Gastroesophageal sphincter (tissue), 3 donors: ENCODE measurements at regions not wholly inside any gene's neighbourhood (a gene's known extent, or its start where the extent isn't known, plus 50 kb on each side); places are given as distances from the start of the nearest gene placed in this dataset.

Experiments used
- POLR2A ChIP-seq, 2 donors: fragments of 450-650 bp; IDR thresholded peaks; one replicate each; pipeline ENCODE4 v1.6.1; 2017; ENCODE audit warnings: antibody characterized with exemption in 2 of 2, mild to moderate bottlenecking in 2 of 2, moderate library complexity in 1 of 2
- POLR2AphosphoS5 ChIP-seq: sonication (generic); formaldehyde crosslinking; IDR thresholded peaks from one replicate; pipeline ENCODE4 v1.6.1; 2017; ENCODE audit warnings: antibody characterized with exemption
- TF ChIP-seq, protein P1 (sequence below), 4 experiments: fragments of 200-600 bp in 2 of 4; fragments of 450-650 bp in 2 of 4; sonication (generic) in 1 of 4; IDR thresholded peaks; one replicate each; pipeline ENCODE4 v1.5.1; 2017 to 2019; ENCODE audit warnings: antibody characterized with exemption in 4 of 4, mild to moderate bottlenecking in 2 of 4, moderate library complexity in 2 of 4

DNA sequence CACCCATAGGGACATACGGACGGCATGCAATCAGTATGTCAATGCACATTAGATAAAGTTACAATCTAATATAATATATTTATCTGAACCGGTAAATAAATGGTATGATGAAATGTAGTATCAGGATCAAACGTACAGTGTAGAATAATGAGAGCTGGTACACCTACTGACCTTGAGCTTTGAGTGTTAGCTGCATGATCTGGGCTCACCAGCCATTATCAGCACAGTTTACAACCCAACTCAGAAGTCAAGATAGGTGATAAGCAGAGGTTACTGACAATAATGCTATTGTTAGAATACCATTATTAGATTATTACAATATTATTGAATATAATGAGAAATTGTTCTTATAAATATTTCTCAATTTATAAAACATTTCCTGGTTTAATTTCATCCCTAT lies 103.0 kb upstream of the ESRRG start:
- TF ChIP-seq, protein P1, sequence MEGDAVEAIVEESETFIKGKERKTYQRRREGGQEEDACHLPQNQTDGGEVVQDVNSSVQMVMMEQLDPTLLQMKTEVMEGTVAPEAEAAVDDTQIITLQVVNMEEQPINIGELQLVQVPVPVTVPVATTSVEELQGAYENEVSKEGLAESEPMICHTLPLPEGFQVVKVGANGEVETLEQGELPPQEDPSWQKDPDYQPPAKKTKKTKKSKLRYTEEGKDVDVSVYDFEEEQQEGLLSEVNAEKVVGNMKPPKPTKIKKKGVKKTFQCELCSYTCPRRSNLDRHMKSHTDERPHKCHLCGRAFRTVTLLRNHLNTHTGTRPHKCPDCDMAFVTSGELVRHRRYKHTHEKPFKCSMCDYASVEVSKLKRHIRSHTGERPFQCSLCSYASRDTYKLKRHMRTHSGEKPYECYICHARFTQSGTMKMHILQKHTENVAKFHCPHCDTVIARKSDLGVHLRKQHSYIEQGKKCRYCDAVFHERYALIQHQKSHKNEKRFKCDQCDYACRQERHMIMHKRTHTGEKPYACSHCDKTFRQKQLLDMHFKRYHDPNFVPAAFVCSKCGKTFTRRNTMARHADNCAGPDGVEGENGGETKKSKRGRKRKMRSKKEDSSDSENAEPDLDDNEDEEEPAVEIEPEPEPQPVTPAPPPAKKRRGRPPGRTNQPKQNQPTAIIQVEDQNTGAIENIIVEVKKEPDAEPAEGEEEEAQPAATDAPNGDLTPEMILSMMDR (IDR thresholded peaks at IDR 0.05) = no peak
- TF ChIP-seq POLR2AphosphoS5 = no peak
- TF ChIP-seq POLR2A (IDR thresholded peaks at IDR 0.05) = no peak
